ENCODE measurements at regions not wholly inside any gene's neighbourhood (a gene's known extent, or its start where the extent isn't known, plus 50 kb on each side); places are given as distances from the start of the nearest gene placed in this dataset.

DNA sequence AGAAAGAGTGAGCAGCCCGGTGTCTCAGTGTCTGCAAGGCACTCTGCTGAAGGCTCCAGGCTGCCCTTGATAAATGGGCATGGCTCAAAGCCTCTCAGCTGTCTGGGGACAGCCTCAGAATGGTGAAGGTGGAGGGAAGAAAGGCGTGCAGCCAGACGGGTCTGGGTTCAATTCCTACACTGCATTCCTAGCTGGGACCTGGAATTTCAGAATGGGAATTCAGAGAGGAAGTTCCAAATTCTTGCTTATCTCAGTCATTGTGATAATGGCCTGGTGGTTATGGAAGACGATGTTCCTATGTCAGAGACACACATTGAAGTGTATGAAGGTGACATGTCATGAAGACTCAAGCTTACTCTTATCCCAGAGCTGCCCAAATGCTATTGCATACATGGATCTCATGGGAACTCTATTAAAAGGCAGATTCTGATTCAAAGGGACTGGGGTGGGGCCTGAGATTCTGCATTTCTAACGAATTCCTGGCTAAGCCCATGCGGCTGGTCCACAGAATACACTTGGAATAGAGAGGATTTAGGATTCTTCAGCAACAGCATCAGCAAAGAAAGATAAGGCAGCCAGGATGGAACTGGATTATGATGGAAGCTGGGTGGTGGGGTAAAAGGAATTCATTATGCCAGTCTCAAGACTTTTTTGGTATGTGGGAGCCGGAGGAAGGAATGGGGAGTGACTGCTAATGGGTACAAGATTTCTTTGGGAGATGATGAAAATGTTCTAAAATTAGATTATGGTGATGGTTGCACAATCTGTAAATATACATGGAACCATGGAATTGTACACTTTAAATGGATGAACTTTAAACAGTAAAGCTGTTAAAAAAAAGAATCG lies 82.6 kb upstream of the ZMIZ1 start:
- DNase-seq (ENCODE audit: insufficient read length, low spot score), result no peak
- TF ChIP-seq, protein P1, sequence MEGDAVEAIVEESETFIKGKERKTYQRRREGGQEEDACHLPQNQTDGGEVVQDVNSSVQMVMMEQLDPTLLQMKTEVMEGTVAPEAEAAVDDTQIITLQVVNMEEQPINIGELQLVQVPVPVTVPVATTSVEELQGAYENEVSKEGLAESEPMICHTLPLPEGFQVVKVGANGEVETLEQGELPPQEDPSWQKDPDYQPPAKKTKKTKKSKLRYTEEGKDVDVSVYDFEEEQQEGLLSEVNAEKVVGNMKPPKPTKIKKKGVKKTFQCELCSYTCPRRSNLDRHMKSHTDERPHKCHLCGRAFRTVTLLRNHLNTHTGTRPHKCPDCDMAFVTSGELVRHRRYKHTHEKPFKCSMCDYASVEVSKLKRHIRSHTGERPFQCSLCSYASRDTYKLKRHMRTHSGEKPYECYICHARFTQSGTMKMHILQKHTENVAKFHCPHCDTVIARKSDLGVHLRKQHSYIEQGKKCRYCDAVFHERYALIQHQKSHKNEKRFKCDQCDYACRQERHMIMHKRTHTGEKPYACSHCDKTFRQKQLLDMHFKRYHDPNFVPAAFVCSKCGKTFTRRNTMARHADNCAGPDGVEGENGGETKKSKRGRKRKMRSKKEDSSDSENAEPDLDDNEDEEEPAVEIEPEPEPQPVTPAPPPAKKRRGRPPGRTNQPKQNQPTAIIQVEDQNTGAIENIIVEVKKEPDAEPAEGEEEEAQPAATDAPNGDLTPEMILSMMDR (IDR thresholded peaks at IDR 0.05; ENCODE audit: insufficient read depth, missing control alignments), result no peak
- no peak for FAIRE-seq

DNA sequence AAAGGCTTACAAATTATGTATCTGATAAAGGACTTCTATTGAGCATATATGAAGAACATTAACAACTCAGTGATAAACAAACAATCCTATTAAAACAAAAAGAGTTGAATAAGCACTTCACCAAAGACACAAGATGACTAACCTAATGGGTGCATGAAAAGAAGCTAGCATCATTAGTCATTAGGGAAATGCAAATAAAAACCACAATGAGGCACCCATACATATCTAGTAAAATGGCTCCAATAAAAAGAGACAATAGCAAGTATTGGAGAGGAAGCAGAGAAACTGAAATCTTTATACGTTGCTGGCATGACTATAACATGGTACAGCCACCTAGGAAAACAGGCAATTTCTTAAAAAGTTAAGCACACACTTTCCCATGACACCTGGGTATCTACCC lies 77.6 kb upstream of the ZMIZ1 start:
- TF ChIP-seq, protein P1 (IDR thresholded peaks at IDR 0.05; ENCODE audit: insufficient read depth, missing control alignments), result no peak
- DNase-seq (ENCODE audit: insufficient read length, low spot score), result no peak
- FAIRE-seq, result no peak

DNA sequence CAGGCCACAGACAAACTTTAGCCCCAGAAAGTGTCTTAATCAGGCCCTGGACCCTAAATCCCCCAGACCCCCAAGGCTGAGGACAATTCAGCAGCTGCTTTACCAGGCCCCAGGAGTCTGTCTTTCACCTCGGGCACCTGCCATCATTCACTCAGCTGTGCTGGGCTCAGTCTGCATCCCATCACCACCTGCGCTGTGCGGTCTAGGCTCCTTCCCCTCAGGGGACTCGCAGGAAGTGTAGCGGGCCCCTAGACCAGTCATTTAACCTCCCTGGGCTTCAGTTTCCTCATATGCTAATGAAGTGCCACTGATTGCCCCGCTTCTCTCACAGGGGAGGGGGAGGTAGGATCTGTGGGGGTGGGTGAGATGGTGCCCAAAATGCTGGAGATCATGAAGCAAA lies 76.4 kb upstream of the ZMIZ1 start:
- no peak for FAIRE-seq
- DNase-seq (ENCODE audit: insufficient read length, low spot score), result no peak
- TF ChIP-seq, protein P1 (IDR thresholded peaks at IDR 0.05; ENCODE audit: insufficient read depth, missing control alignments), result no peak

GRCh38 chr10:78993261-78993945 lies 75.4 kb upstream of the ZMIZ1 start:
- TF ChIP-seq, protein P1 (IDR thresholded peaks at IDR 0.05; ENCODE audit: insufficient read depth, missing control alignments), result no peak
- no peak for DNase-seq (ENCODE audit: insufficient read length, low spot score)
- FAIRE-seq, result no peak

GRCh38 chr10:78995987-78996791 lies 72.6 kb upstream of the ZMIZ1 start:
- TF ChIP-seq, protein P1 (IDR thresholded peaks at IDR 0.05; ENCODE audit: insufficient read depth, missing control alignments), result no peak
- no peak for DNase-seq (ENCODE audit: insufficient read length, low spot score)
- FAIRE-seq, result no peak

- TF ChIP-seq, protein P1 (IDR thresholded peaks at IDR 0.05; ENCODE audit: insufficient read depth, missing control alignments), result no peak
- FAIRE-seq (no peak), DNase-seq (ENCODE audit: insufficient read length, low spot score) (no peak)
Observed at GRCh38 chr10:78996792-78997129, 72.0 kb upstream of the ZMIZ1 start.

Data from D721Med (cell line).